ENCODE measurements at regions not wholly inside any gene's neighbourhood (a gene's known extent, or its start where the extent isn't known, plus 50 kb on each side); places are given as distances from the start of the nearest gene placed in this dataset.

DNA sequence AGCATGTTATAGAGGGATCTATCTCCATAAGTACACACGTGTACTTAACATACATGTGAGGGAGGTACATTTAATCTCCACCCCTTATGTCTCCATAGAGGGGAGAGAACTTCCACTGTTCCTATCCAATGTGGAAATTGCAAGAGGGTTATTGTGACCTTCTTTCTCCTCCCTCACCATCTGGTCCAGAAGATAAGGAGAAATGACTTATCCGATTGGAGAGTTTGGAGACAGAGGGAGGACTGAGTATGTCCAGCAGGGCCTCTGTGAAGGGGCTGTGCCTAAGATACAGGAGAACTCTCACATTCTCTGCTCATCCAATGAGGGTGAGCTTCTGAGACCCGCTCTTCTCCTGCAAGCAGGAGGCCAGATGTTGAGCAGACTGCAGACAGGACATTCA lies 113.1 kb downstream of the QDPR start:
- no peak overlapping the region for H3K4me3 ChIP-seq (ENCODE audit: low read depth, low read length)
- no peak for DNase-seq (ENCODE audit: low read depth)
- TF ChIP-seq POLR2A (IDR thresholded peaks at IDR 0.05; ENCODE audit: extremely low read depth, insufficient read length) (no peak), MYC (IDR thresholded peaks at IDR 0.05; ENCODE audit: low read depth, low read length) (no peak)
- TF ChIP-seq, protein P1, sequence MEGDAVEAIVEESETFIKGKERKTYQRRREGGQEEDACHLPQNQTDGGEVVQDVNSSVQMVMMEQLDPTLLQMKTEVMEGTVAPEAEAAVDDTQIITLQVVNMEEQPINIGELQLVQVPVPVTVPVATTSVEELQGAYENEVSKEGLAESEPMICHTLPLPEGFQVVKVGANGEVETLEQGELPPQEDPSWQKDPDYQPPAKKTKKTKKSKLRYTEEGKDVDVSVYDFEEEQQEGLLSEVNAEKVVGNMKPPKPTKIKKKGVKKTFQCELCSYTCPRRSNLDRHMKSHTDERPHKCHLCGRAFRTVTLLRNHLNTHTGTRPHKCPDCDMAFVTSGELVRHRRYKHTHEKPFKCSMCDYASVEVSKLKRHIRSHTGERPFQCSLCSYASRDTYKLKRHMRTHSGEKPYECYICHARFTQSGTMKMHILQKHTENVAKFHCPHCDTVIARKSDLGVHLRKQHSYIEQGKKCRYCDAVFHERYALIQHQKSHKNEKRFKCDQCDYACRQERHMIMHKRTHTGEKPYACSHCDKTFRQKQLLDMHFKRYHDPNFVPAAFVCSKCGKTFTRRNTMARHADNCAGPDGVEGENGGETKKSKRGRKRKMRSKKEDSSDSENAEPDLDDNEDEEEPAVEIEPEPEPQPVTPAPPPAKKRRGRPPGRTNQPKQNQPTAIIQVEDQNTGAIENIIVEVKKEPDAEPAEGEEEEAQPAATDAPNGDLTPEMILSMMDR (IDR thresholded peaks at IDR 0.05; ENCODE audit: low read depth, low read length): no peak
- TF ChIP-seq, protein P2, sequence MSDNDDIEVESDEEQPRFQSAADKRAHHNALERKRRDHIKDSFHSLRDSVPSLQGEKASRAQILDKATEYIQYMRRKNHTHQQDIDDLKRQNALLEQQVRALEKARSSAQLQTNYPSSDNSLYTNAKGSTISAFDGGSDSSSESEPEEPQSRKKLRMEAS (IDR thresholded peaks at IDR 0.05; ENCODE audit: low read depth, low read length): no peak

DNA sequence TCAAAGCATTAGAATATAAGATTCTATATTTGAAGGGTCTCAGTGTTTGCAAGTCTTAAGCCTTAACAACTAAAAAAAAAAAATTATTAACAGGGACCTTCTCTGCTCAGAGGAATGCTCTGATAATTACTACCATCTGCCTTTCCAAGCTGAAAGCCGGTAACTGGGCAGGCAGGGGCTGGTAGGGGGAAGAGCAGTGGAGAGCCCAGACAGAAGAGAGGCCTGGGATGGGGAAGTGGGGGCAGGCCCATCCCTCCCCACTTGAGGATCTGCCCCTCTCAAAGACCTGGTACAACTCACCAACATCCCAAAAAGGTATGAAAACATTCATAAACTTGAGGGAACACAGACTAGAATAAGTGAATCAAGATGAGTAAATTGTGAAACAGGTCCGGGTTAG lies 113.9 kb downstream of the QDPR start:
- TF ChIP-seq, protein P2 (IDR thresholded peaks at IDR 0.05; ENCODE audit: low read depth, low read length): no peak
- TF ChIP-seq MYC (IDR thresholded peaks at IDR 0.05; ENCODE audit: low read depth, low read length): no peak
- TF ChIP-seq, protein P1 (IDR thresholded peaks at IDR 0.05; ENCODE audit: low read depth, low read length): no peak
- TF ChIP-seq POLR2A (IDR thresholded peaks at IDR 0.05; ENCODE audit: extremely low read depth, insufficient read length): no peak
- no peak for DNase-seq (ENCODE audit: low read depth)
- H3K4me3 ChIP-seq (ENCODE audit: low read depth, low read length): no peak overlapping the region

DNA sequence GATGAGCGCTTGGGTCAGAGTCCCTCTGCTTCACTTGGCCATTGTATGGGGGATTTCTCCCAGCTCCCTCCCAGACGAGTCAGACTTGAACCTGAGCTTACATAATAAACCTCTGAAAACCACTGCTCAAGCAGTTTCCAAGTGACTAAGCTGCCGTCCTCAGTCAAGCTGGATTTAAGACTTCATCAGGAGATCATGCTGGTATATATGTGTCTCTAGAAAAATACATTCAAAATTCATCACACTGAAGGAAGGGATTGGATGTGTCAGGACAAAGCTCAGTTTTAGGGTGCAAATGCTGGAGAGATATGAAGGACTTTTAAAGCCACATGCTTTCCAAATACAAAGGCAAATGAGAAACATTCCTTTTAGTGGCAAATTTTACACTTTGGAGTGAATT lies 114.3 kb downstream of the QDPR start:
- TF ChIP-seq, protein P1 (IDR thresholded peaks at IDR 0.05; ENCODE audit: low read depth, low read length): no peak
- TF ChIP-seq MYC (IDR thresholded peaks at IDR 0.05; ENCODE audit: low read depth, low read length): no peak
- no peak for TF ChIP-seq POLR2A (IDR thresholded peaks at IDR 0.05; ENCODE audit: extremely low read depth, insufficient read length)
- TF ChIP-seq, protein P2 (IDR thresholded peaks at IDR 0.05; ENCODE audit: low read depth, low read length): no peak

GRCh38 chr4:17385403-17385802 lies 126.5 kb downstream of the QDPR start:
- DNase-seq (ENCODE audit: low read depth): peak; percentile 66
- no peak for TF ChIP-seq POLR2A (IDR thresholded peaks at IDR 0.05; ENCODE audit: extremely low read depth, insufficient read length)
- peak; percentile 49 for TF ChIP-seq MYC (IDR thresholded peaks at IDR 0.05; ENCODE audit: low read depth, low read length)
- TF ChIP-seq, protein P2 (IDR thresholded peaks at IDR 0.05; ENCODE audit: low read depth, low read length): peak; percentile 66
- TF ChIP-seq, protein P1 (IDR thresholded peaks at IDR 0.05; ENCODE audit: low read depth, low read length): no peak
- H3K4me3 ChIP-seq (ENCODE audit: low read depth, low read length): no peak overlapping the region

More for the DNA sequence above, 114.3 kb downstream of the QDPR start:
- no peak for DNase-seq (ENCODE audit: low read depth)
- H3K4me3 ChIP-seq (ENCODE audit: low read depth, low read length): no peak overlapping the region

DNA sequence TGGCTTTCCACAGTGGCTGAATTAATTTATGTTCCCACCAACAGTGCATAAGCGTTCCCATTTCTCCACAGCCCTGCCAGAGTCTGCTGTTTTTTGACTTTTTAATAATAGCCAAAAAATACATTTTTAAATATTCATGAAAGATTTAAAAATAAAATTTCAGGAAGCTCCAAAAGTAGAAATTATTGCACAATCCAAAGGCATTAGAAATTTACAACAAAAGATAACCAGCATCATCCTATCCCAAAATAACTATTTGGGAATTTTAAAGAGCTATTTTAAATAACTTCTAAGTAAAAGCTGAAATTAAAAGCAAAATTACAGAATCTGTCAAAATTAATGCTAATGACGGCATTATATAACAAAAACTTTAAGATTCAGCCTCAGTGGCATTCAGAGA lies 131.5 kb downstream of the QDPR start:
- no peak for DNase-seq (ENCODE audit: low read depth)
- TF ChIP-seq, protein P1 (IDR thresholded peaks at IDR 0.05; ENCODE audit: low read depth, low read length): no peak
- TF ChIP-seq, protein P2 (IDR thresholded peaks at IDR 0.05; ENCODE audit: low read depth, low read length): no peak
- no peak for TF ChIP-seq POLR2A (IDR thresholded peaks at IDR 0.05; ENCODE audit: extremely low read depth, insufficient read length)
- TF ChIP-seq MYC (IDR thresholded peaks at IDR 0.05; ENCODE audit: low read depth, low read length): no peak
- no peak overlapping the region for H3K4me3 ChIP-seq (ENCODE audit: low read depth, low read length)
